ENCODE measurements at regions not wholly inside any gene's neighbourhood (a gene's known extent, or its start where the extent isn't known, plus 50 kb on each side); places are given as distances from the start of the nearest gene placed in this dataset.
"Not testable (repeated sequence)": the region's sequence is repeated elsewhere in the genome, so short reads cannot be mapped to it uniquely, and the experiment has no call there.

DNA sequence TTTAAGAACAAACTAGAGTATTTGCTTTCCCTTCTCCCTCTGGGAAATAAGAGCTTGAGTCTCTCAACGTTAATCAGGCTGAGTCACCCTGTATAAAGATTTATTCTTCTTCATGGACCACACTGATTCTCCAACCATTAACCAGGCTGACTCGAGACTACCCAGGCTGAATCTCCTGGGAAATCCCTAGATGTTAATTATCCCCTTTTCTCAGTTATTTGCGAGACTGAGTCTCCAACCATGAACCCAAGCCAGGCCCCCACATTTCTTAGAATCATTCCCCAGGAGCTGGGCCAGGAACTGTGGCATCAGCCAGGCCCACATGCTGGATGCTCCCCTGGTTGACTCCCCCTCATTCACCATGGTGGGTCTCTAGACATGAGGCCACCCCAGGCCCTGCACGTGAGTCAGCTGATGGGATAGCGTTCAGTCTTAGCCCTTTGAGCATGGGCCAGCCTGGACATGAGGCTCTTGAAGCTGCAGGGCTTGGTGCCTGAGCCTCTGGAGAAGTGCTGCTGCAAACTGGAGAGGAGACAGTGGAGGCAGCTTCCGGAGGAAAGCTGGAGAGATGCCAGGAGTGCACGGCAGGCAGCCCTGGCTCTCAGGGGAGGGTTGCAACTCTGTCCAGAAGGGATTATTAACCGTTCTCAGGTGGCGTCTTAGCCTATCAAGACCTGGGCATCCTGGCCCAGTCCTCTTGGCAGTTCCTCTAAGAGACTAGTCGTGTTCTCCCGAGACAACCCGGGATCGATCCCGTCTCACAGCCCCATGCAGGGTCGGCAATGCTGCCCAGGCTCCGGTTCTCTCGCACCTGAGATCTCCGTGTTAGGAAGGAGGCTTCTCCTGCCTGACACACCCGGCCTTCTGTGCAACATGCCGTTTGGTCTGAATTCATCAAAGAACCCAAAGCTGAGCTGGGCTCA, 296.6 kb downstream of the ADGRD1 start:
- DNase-seq (ENCODE audit: low spot score) = no peak

DNA sequence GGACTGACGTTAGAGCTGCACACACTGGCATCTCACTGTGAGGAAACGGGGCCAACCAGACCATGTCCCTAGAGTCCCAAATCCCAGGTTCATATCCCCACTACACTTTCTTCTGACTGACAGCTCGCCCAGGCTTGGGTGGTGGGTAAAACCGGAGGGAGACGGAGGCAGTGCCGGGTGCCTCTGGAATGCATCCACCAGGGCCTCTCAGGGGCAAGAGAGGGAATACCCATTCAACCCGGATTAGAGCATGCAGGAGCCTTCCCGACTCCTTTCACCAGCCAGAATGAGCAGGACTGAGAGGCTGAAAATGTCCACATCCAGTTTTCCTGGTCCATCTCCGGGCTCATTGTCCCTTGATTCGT, 297.2 kb downstream of the ADGRD1 start:
- DNase-seq (ENCODE audit: low spot score) = no peak

DNA sequence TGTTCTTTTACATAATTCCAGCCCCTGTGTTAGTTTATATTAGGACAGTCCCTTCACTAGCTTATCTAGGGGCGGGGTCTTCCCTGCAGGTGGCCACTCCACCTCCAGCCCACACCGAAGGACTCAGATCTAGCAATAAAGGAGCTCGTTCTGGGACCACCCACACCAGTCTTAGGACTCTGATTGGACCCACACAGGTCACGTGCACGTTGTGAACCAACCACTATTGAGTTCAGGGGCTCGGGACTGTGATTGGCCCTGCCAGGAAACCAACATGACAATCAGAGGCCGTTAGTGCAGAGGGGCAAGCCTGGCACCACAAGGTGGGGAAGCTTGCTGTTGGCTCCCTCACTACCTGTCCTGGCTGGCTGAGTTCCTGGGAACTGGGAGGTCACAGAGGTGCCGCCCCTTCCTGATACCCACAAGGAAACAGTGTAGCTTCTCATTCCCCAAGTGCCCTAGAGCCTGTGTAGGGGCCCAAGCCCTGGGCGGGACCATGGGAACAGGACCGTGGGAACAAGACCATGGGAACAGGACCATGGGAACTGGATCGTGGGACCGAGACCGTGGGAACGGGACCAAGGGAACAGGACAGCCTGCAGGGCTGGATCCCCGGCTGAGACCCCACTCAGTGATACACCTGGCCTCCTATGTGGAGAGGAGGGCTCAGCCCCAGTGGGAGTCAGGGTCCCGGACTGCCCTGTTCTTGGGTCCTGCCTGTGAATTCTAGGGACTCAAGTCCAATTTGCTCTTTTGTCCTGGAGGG, 297.8 kb downstream of the ADGRD1 start:
- DNase-seq (ENCODE audit: low spot score) = peak; percentile 40

DNA sequence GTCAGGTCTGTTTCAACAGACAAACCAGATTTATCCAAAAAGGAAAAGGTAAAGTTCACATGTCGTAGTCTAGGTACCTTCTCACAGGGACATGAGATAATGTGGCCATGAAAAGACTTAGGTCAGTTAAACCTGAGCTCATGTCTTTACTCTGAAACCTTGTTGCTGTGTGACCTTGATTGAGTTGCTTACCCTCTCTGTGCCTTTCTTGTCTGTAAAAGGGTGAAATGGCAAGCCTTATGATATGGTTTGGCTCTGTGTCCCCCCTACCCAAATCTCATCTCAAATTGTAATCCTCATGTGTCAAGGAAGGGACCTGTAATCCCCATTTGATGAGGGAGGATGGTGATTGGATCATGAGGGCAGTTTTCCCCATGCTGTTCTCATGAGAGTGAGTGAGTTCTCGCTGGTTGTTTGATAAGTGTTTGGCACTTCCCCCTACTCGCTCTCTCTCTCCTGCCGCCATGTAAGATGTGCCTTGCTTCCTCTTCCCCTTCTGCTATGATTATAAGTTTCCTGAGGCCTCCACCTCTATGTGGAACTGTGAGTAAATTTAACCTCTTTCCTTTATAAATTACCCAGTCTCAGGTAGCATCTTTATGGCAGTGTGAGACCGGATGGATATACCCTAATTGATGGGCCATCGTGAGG, 299.8 kb downstream of the ADGRD1 start:
- no peak for DNase-seq (ENCODE audit: low spot score)

DNA sequence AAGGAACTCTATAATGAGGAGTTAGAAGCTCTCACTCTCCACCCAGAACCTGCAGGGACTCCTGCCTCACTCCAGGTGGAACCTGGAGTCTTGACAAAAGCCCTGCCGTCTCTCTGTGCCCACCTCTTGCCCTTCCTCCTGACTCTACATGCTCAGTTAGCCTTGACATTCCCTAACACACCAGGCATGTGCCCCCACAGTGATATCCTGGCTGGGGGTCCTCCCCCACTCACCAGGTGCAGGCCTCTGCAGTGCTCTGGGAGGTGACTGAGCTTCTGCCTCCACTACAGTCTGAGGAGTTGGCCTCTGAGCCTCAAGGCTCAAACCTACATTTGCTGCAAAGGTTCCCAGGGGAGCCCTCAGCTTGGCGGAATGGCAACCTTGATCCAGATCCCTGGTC, 300.7 kb downstream of the ADGRD1 start:
- DNase-seq (ENCODE audit: low spot score) = no peak

DNA sequence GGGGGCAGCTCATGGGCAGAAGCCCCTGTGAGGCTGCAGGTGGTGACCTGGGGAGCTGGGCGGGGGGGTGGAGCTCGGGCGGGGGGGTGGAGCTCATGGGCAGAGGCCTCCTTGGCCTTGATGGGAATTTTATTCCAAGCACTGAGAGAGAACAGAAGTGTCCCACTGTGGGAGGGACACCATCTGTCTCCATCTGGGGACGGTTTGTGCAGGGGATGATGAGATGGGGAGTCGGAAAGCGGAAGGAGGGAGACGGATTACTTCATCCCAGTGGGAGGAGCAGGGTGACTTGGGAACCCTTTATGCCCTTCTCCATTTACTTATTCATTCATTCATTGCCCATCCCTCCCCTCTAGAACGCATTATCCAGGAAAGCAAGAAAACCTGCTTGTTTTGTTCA, 304.7 kb downstream of the ADGRD1 start:
- no peak for DNase-seq (ENCODE audit: low spot score)

DNA sequence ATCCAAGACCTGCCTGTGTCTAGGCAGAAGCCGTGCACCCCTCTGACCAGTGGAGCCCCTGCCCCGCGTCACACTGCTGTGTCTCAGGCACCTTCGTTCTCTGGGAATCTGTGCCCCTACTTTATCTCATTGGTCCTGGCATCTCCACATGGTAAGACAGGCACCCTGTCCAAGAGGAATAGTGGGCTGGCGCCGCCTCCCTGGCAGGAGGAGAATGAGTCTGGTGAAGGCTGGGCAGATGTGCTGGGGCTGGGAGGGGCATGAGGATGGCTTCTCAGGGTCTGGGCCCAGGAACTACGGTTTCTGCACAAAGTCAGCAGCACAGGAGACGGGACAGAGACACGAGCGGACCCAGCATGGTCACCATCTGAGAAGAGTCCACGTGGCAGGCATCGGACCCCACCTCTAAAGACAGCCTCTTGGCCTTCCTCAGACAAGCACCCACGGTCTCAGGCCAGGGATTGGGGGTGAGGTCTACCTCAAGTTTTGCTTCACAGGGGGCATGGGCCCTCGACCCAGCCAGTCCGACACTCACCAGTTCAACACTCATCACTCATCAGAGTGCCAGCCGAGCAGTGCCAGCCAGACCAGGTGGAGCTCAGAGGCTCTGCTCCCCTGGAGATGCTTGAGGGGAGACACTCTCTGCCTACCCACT, 306.7 kb downstream of the ADGRD1 start:
- no peak for DNase-seq (ENCODE audit: low spot score)

DNA sequence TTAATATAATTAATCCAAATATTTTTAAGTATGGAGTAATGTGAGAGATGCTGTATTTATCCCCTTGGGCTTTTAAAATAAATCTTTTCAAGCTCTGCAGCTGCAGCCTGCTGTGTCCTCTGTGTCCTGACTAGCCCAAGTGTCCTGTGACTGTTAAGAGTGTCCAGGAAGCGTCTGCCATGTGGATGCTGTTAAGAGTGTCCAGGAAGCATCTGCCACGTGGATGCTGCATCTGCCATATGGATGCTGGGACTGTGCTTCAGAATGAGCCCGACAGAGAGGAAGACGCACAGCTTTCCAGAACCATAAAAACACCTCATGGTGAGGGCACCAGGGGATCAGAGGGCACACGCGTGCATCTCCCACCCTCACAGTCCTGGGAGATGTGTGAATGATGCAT, 307.2 kb downstream of the ADGRD1 start:
- DNase-seq (ENCODE audit: low spot score) = no peak

DNA sequence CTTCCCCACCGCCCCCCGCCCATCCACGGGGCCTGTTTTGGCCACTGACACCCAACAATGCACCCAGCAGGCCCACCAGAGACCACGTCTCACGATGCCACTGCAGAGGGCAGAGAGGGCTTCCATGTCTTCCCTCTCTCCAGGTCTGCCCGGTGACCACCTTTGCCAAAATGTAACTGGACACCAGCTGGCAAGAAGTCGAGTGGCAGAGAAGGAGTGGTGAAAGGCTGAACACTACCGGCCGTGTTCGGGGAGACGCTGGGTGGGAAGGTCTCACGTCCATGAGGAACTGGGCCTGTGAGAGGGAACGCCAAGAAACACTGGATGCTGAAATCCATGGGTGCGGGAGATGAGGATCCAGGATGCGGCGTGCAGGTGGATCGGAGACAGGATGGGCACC, 308.2 kb downstream of the ADGRD1 start:
- DNase-seq (ENCODE audit: low spot score) = no peak

DNA sequence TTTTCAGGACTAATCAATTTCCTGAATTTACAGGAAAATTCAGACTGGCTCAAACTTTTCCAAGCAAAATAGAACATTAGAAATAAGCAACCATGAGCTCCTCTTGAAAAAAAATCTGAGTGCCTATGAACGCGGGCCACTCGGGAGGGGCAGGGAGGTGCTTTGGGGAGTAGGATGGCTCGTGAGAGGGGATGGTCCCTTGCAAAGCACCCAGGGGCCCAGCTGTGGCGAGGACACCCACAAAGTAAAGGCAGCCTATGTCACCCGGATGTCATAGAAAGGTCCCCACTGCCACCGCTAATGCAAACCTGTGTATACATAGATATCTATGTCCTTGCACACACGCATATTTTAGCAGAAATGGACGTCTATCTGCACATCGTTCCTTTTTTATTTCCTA, 309.9 kb downstream of the ADGRD1 start:
- no peak for DNase-seq (ENCODE audit: low spot score)

DNA sequence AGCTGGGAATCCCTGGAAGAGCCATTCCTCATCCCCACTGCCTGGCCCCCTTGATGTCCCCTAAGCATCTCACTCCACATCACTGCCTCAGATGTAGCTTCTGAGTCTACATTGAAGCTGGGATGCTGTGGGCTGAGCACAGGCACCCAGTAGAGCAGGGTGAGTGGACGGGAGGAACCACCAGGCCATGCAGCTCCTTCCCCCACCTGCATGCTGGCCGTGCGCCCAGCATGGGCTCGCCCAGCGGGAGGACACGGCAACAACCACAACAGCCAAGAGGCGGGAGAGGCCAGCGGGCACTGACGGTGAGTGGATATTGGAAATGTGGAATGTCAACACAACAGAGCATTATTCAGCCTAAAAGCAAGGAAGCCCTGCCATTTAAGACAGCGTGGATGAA, 310.9 kb downstream of the ADGRD1 start:
- DNase-seq (ENCODE audit: low spot score) = no peak

DNA sequence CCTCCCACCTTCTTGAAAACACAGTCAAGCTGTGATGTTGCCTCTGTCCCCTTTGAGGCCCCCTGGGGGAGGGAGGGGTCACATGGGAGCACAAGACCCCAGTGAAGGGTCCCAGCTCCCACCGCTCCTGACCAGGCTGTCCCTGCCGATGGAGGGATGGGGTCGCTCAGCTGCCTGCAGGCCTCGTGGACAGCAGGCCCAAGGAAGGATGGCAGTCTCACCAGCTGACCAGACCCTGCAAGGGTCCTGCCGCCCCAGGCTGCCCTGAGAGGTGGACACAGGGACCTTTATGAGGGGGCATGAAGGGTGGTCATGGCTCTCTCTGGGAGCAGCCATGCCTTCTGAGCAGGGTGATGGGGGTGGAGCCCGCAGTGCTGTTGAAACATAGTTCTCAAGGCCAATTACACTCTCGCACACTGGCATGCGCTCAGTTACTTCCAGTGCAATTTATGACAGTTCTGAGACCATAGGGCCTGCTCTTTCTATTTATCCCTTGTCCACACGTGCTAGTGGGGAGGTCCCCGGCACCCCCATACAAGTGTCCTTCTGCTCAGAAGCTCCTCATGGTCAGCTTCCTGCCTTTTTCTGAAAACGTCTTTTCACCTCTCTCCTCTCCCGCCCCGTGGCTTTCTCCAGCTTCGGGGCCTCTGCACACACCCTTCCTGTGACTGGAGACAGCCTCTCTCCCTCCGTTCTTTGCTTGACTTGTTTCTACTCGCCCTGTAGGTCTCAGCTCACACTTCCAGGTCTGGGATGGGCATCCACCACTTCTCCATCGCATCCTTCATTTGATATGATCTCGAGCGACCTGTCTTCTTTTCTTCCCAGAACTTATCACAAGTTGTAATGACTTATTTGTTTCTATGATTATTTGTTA, 313.1 kb downstream of the ADGRD1 start:
- no peak for DNase-seq (ENCODE audit: low spot score)

DNA sequence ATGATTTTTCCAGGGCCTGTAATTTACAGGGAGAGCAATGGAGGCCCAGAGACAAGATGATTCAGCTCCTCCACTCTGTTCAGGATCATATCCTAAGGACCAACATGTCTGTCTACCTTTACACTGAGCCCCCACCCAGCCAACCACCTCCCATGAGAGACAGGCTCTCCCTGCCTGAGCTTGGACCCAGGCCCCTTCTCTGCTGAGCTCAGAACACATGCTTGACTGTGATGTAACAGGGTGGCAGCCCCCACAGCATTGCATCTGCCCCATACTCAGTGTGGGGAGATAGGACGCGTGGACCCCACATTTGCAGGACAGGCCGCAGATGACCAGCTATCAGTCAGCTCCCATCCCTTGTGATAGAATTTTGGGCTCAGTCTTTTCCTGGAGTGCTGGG, 313.9 kb downstream of the ADGRD1 start:
- no peak for DNase-seq (ENCODE audit: low spot score)

DNA sequence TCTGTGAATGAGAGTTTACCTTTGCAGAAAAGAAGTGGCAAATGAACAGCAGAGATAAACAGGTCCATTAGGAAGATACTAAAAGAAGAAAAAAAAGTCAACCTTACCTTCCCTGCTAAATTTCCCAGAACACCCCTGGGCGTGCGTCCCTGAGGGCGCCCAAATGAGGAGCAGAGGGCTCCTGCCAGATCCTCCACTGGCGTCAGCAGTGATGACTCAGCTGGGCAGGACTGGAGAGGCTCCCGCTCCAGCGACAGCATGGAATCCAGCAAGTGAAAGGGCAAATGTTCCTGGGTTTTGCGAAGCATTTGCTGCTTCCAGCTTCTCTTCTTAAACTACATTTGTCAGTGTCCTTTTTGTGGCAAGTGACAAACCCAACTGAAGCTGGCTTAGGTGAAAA, 314.4 kb downstream of the ADGRD1 start:
- DNase-seq (ENCODE audit: low spot score) = not testable (repeated sequence)

DNA sequence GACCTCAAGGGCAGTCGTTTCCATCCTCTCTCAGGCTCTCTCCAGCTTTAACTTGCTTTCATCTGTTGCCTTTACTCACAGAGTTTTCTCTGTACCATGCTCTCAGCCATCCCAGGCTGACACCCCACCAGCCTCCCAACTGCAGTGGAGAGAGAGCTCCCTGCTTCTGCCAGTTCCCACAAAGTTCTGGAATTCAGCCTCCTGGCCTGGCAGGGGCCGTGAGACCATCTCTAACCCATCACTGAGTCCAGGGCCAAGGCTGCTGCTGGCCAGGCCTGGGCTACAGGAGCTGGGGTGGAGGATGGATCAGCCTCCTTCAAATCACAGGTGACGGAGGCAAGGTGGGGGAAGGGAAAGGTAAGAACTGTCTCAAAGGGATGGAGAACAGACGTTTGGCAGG, 314.9 kb downstream of the ADGRD1 start:
- DNase-seq (ENCODE audit: low spot score) = not testable (repeated sequence)

DNA sequence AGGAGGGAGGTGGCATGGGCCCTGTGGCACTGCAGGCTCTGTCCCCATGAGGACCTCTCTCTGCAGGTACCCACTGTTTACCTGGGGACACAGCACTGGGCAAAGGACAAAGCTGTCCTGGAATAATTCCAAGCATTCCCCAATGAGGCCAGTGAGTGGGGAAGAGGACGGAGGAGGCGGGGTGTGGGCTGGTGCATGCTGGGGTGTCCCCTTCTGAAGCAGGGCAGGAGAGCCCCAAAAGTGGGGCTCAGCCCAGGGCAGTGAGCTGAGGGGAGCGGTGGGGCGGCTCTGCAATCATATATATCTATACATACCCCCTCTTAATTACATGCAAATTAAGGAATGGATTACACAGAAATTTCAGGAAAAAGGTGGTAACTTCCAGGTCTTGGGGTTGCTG, 315.8 kb downstream of the ADGRD1 start:
- DNase-seq (ENCODE audit: low spot score) = no peak

DNA sequence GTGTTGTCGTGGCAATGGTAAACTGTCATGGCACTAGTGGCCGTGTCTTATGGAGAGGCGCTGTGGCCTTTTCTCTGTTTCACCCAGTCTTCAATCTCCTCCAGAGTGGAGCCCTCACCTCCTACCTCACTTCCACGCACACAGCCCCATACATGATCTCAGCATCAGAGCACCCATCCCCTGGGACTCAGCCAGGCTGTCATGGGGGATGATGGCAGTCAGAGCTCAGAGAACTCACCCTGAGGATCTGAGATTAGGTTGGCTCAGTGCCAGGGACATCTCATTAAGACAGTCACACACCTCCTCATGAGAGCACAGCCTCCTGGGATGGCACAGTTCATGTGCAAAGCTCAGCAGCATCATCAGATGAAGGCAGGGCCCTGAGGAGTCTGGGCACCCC, 316.3 kb downstream of the ADGRD1 start:
- DNase-seq (ENCODE audit: low spot score) = not testable (repeated sequence)

DNA sequence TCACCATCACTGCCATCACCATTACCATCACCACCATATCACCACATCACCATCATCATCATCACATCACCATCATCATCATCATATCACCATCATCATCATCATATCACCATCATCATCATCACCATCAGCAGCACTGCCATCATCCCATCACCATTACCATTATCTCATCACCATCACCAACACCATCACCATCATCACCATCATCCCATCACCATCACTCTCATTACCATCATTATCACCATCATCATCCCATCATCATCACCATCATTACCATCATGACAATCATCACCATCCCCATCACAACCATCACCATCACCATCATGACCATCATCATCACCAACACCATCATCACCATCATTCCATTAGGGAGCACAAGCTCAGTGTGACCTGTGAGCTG, 318.0 kb downstream of the ADGRD1 start:
- no peak for DNase-seq (ENCODE audit: low spot score)

DNA sequence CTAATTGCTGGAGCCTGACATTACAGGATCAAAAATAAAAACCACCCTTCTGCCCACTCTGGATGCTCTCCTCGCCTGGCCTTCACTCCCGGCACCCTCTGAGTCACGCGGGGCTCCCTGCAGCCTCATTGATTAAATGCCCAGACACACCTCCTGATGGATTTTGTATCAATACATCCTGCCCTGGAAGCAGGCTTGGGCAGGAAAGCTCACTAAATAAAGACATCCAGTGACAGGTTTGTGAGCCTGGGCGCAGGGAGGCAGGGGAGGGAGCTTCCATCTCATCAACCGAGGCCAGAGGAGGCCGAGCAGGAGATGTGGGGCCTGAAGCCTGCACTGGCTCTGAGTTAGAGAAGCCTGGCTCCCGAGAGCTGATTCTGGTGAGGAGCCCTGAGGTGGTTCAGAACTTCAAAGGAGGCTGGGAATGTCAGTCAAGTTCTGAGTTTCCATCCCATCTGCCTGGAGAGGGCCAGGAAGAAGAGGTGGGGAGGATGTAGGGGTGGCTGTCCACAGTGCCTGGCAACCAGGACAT, 318.6 kb downstream of the ADGRD1 start:
- not testable (repeated sequence) for DNase-seq (ENCODE audit: low spot score)

DNA sequence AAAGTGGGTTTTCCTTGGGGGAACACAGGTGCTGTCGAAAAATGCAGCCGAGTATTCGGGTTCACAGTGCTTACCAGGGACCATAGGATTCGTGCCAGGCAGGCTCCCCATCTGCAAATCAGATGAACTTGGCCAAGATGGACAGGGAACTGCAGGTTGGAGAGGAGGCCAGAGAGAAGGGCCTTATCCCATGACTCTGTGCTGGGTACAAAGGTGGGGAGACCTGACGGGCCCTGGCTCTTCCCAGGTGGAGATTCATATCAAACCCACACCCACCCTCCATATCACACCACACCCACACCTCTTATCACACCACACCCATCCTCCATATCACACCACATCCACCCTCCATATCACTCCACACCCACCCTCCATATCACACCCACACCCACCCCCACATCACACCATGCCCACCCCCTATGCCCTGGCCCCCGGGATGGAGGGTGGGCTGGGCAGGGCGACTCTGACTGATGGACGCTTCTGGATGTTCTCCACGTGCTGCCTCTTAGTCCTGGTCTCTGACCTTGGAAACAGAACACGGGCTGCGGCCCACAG, 319.7 kb downstream of the ADGRD1 start:
- no peak for DNase-seq (ENCODE audit: low spot score)

DNA sequence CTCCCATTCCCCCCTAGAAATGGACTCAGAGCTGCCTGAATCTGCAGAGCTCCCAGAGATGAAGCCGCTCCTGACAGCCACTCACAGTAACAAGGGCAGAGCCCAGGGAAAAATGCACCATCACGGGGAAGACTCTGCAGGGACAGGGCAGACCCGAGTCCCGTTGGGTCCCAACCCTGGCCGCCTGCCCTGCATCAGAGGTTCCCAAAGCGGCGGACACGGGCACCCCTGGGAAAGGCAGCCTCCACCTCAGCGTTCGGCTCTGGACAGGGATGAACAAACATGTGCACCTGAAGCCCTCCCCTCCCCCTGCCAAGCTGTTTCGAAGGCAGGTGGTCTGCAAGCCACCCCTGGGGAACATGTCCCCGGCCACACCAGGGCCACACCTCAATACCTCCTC, 320.4 kb downstream of the ADGRD1 start:
- no peak for DNase-seq (ENCODE audit: low spot score)
